SHP77 (cell line): ENCODE measurements at regions not wholly inside any gene's neighbourhood (a gene's known extent, or its start where the extent isn't known, plus 50 kb on each side); places are given as distances from the start of the nearest gene placed in this dataset.
"Not testable (repeated sequence)": the region's sequence is repeated elsewhere in the genome, so short reads cannot be mapped to it uniquely, and the experiment has no call there.

Experiments
- DNase-seq, 2 experiments: peaks; one replicate each; lab custom pipeline; 2025; lab: John Stamatoyannopoulos, UW

- DNase-seq = no peak
Measured at GRCh38 chr3:106399761-106400160, 530.9 kb upstream of the CBLB start.

GRCh38 chr3:106401666-106402490 is 533.1 kb upstream of the CBLB start:
- no peak for DNase-seq

GRCh38 chr3:106403371-106404145 is 534.7 kb upstream of the CBLB start:
- no peak for DNase-seq

GRCh38 chr3:106413683-106414082 is 544.9 kb upstream of the CBLB start:
- no peak for DNase-seq

GRCh38 chr3:106420628-106421027 is 551.8 kb upstream of the CBLB start:
- DNase-seq = no peak

- DNase-seq = no peak
Measured at GRCh38 chr3:106421426-106421825, 552.6 kb upstream of the CBLB start.

GRCh38 chr3:106421909-106422308 is 553.1 kb upstream of the CBLB start:
- no peak for DNase-seq

GRCh38 chr3:106423321-106424225 is 554.8 kb upstream of the CBLB start:
- no peak for DNase-seq

GRCh38 chr3:106425026-106425425 is 556.2 kb upstream of the CBLB start:
- DNase-seq = no peak

GRCh38 chr3:106425916-106426315 is 557.1 kb upstream of the CBLB start:
- DNase-seq = no peak

GRCh38 chr3:106428565-106428994 is 559.8 kb upstream of the CBLB start:
- no peak for DNase-seq

- no peak for DNase-seq
Measured at GRCh38 chr3:106431721-106432120, 562.9 kb upstream of the CBLB start.

GRCh38 chr3:106435899-106436453 is 567.2 kb upstream of the CBLB start:
- DNase-seq = no peak

GRCh38 chr3:106438887-106439286 is 570.1 kb upstream of the CBLB start:
- peak in 1 of 2 experiments; percentile 9 for DNase-seq

GRCh38 chr3:106440672-106441071 is 571.9 kb upstream of the CBLB start:
- no peak for DNase-seq

- DNase-seq = no peak
Measured at GRCh38 chr3:106446271-106446670, 577.5 kb upstream of the CBLB start.

GRCh38 chr3:106447723-106448301 is 579.0 kb upstream of the CBLB start:
- DNase-seq = no peak

- DNase-seq = not testable (repeated sequence)
Measured at GRCh38 chr3:106448372-106448966, 579.7 kb upstream of the CBLB start.

GRCh38 chr3:106452096-106452495 is 583.3 kb upstream of the CBLB start:
- no peak for DNase-seq

GRCh38 chr3:106454497-106454896 is 585.7 kb upstream of the CBLB start:
- DNase-seq = no peak
